H9 (cell line): ENCODE measurements at regions not wholly inside any gene's neighbourhood (a gene's known extent, or its start where the extent isn't known, plus 50 kb on each side); places are given as distances from the start of the nearest gene placed in this dataset.

Source experiments
- DNase-seq: peaks from one replicate; pipeline ENCODE4 v3.0.0-alpha.2; 2017
- H2AFZ ChIP-seq: one replicate; pipeline ENCODE4 v1.6.1; 2013; ENCODE audit warnings: mild to moderate bottlenecking, low read length, control low read depth, moderate library complexity
- H2AK5ac ChIP-seq: 2 replicates; pipeline ENCODE4 v1.6.1; 2013; ENCODE audit warnings: low read length, control low read depth, mixed read lengths; ENCODE audit not compliant: insufficient read length
- H2BK120ac ChIP-seq: one replicate; pipeline ENCODE4 v1.6.1; 2013; ENCODE audit warnings: low read depth, mild to moderate bottlenecking, low read length, control low read depth, inconsistent platforms; ENCODE audit not compliant: poor library complexity, severe bottlenecking
- H2BK12ac ChIP-seq: 2 replicates; pipeline ENCODE4 v1.6.1; 2013; ENCODE audit warnings: low read length, control low read depth, mixed read lengths, low read depth; ENCODE audit not compliant: insufficient read length
- H2BK15ac ChIP-seq: 2 replicates; pipeline ENCODE4 v1.6.1; 2013; ENCODE audit warnings: low read depth, low read length, control low read depth
- H2BK20ac ChIP-seq: one replicate; pipeline ENCODE4 v1.6.1; 2013; ENCODE audit warnings: low read depth, mild to moderate bottlenecking, low read length, control low read depth, inconsistent platforms; ENCODE audit not compliant: poor library complexity, severe bottlenecking
- H2BK5ac ChIP-seq: 2 replicates; pipeline ENCODE4 v1.6.1; 2013; ENCODE audit warnings: low read length, control low read depth, mixed read lengths; ENCODE audit not compliant: insufficient read length
- H3K14ac ChIP-seq: 2 replicates; pipeline ENCODE4 v1.6.1; 2013; ENCODE audit warnings: low read length, control low read depth; ENCODE audit not compliant: insufficient read depth
- H3K18ac ChIP-seq: 2 replicates; pipeline ENCODE4 v1.6.1; 2013; ENCODE audit warnings: low read depth, mild to moderate bottlenecking, mixed read lengths, low read length, control low read depth; ENCODE audit not compliant: insufficient read length
- H3K23ac ChIP-seq: 2 replicates; pipeline ENCODE4 v1.6.1; 2013; ENCODE audit warnings: low read length, control low read depth, mixed read lengths, low read depth; ENCODE audit not compliant: insufficient read length
- H3K23me2 ChIP-seq: 2 replicates; pipeline ENCODE4 v1.6.1; 2013; ENCODE audit warnings: low read depth, mild to moderate bottlenecking, mixed read lengths, low read length, control low read depth; ENCODE audit not compliant: insufficient read length, poor library complexity, severe bottlenecking
- H3K27ac ChIP-seq: 2 replicates; pipeline ENCODE4 v1.5.1; 2013; ENCODE audit warnings: low read length, control low read depth, mixed read lengths, low read depth; ENCODE audit not compliant: insufficient read length
- H3K27me3 ChIP-seq: 2 replicates; pipeline ENCODE4 v1.6.1; 2013; ENCODE audit warnings: low read length, control low read depth, inconsistent platforms; ENCODE audit not compliant: insufficient read depth
- H3K4ac ChIP-seq: 2 replicates; pipeline ENCODE4 v1.6.1; 2013; ENCODE audit warnings: low read depth, mild to moderate bottlenecking, control low read depth, inconsistent platforms, low read length, moderate library complexity
- H3K4me1 ChIP-seq: 2 replicates; pipeline ENCODE4 v1.6.1; 2013; ENCODE audit warnings: low read length, control low read depth, inconsistent platforms; ENCODE audit not compliant: insufficient read depth
- H3K4me2 ChIP-seq: 2 replicates; pipeline ENCODE4 v1.6.1; 2013; ENCODE audit warnings: low read length, control low read depth, mixed read lengths; ENCODE audit not compliant: insufficient read length, insufficient read depth
- H3K56ac ChIP-seq: 2 replicates; pipeline ENCODE4 v1.6.1; 2013; ENCODE audit warnings: low read depth, mild to moderate bottlenecking, mixed read lengths, low read length, control low read depth; ENCODE audit not compliant: insufficient read length
- H3K79me1 ChIP-seq: 2 replicates; pipeline ENCODE4 v1.6.1; 2013; ENCODE audit warnings: low read depth, mild to moderate bottlenecking, moderate library complexity, low read length, control low read depth, inconsistent platforms; ENCODE audit not compliant: insufficient read depth, poor library complexity, severe bottlenecking
- H3K79me2 ChIP-seq: 2 replicates; pipeline ENCODE4 v1.6.1; 2013; ENCODE audit warnings: low read length, control low read depth, inconsistent platforms; ENCODE audit not compliant: insufficient read depth
- H3K9ac ChIP-seq: 2 replicates; pipeline ENCODE4 v1.6.1; 2013; ENCODE audit warnings: low read length, control low read depth, mixed read lengths; ENCODE audit not compliant: insufficient read length; ENCODE audit errors: extremely low read depth
- H3K9me3 ChIP-seq: one replicate; pipeline ENCODE4 v1.6.1; 2013; ENCODE audit warnings: low read depth, low read length, inconsistent platforms; ENCODE audit not compliant: control insufficient read depth
- H3T11ph ChIP-seq: one replicate; pipeline ENCODE4 v1.6.1; 2013; ENCODE audit warnings: mild to moderate bottlenecking, low read length, control low read depth, inconsistent platforms
- H4K20me1 ChIP-seq: one replicate; pipeline ENCODE4 v1.6.1; 2013; ENCODE audit not compliant: control insufficient read depth, insufficient read length, insufficient read depth
- H4K5ac ChIP-seq: 2 replicates; pipeline ENCODE4 v1.6.1; 2013; ENCODE audit warnings: low read depth, mild to moderate bottlenecking, mixed read lengths, low read length, control low read depth; ENCODE audit not compliant: insufficient read length
- H4K8ac ChIP-seq: replicated peaks from 2 replicates; pipeline ENCODE4 v1.6.1; 2013; ENCODE audit warnings: low read length, control low read depth, mixed read lengths, low read depth; ENCODE audit not compliant: insufficient read length
- H4K91ac ChIP-seq: 2 replicates; pipeline ENCODE4 v1.6.1; 2013; ENCODE audit warnings: low read depth, mild to moderate bottlenecking, moderate library complexity, mixed read lengths, low read length, control low read depth; ENCODE audit not compliant: insufficient read length
- H3K27ac Mint-ChIP-seq, 3 experiments: 2 replicates in 2 of 3; 3 replicates in 1 of 3; pipeline ENCODE4 v1.8.0; 2020 to 2021; ENCODE audit warnings: mixed read lengths in 3 of 3, mild to moderate bottlenecking in 1 of 3, moderate library complexity in 1 of 3
- H3K27me3 Mint-ChIP-seq: 2 replicates; pipeline ENCODE4 v1.8.0; 2021; ENCODE audit warnings: low read depth, mild to moderate bottlenecking, moderate library complexity, mixed read lengths
- H3K36me3 Mint-ChIP-seq, 3 experiments: 2 replicates in 2 of 3; 3 replicates in 1 of 3; pipeline ENCODE4 v1.8.0; 2020 to 2021; ENCODE audit warnings: low read depth in 3 of 3, mixed read lengths in 3 of 3; ENCODE audit not compliant: insufficient read depth in 1 of 3
- H3K4me1 Mint-ChIP-seq, 2 experiments: 2 replicates each; pipeline ENCODE4 v1.8.0; 2020; ENCODE audit warnings: mixed read lengths in 2 of 2
- H3K4me3 Mint-ChIP-seq, 2 experiments: 2 replicates in 1 of 2; 3 replicates in 1 of 2; pipeline ENCODE4 v1.8.0; 2020 to 2021; ENCODE audit warnings: mild to moderate bottlenecking in 2 of 2, mixed read lengths in 2 of 2, moderate library complexity in 1 of 2
- H3K9me3 Mint-ChIP-seq, 2 experiments: 2 replicates in 1 of 2; 3 replicates in 1 of 2; pipeline ENCODE4 v1.8.0; 2020; ENCODE audit warnings: mild to moderate bottlenecking in 2 of 2, mixed read lengths in 2 of 2, moderate library complexity in 1 of 2
- WGBS: extraction: QIAGEN DNeasy Blood & Tissue Kit; methylation state at CpG from one replicate; pipeline ENCODE4 v1.1.7; 2013; ENCODE audit warnings: missing lambda C conversion rate, low lambda C conversion rate, mixed read lengths; ENCODE audit not compliant: insufficient read length; ENCODE audit errors: extremely low coverage; 5-methylcytosine and 5-hydroxymethylcytosine counted together
- TF ChIP-seq, protein P1 (sequence below): fragments of 200-600 bp; sonication (generic); conservative IDR thresholded peaks from 3 replicates; pipeline ENCODE4 v1.8.0; 2021; ENCODE audit warnings: antibody characterized with exemption, mild to moderate bottlenecking

- no peak overlapping the region for H2AK5ac ChIP-seq
- no CpG with 5 or more reads among the region's 6 CpGs for WGBS
- DNase-seq, result no peak
- H3K27me3 Mint-ChIP-seq, result peaks cover 18% of the 10 kb centered on the region
- H3K79me2 ChIP-seq, result no peaks in the 10 kb centered on the region
- H3T11ph ChIP-seq, result no peak overlapping the region
- H2BK5ac ChIP-seq, result no peak overlapping the region
- no peaks in the 10 kb centered on the region for H3K23me2 ChIP-seq
- H2AFZ ChIP-seq, result no peak overlapping the region
- H3K9me3 ChIP-seq, result no peaks in the 10 kb centered on the region
- H3K4ac ChIP-seq, result no peak overlapping the region
- H3K4me3 Mint-ChIP-seq, result no peak overlapping the region
- H3K56ac ChIP-seq, result no peak overlapping the region
- no peak overlapping the region for H3K14ac ChIP-seq
- H3K36me3 Mint-ChIP-seq, result peaks cover 0 to 10% (median 7%) of the 10 kb centered on the region in 3 experiments; a peak in 5 of 7 replicates
- no peaks in the 10 kb centered on the region for H4K20me1 ChIP-seq
- no peak overlapping the region for H2BK12ac ChIP-seq
- H4K8ac ChIP-seq, result no peak overlapping the region
- H2BK15ac ChIP-seq, result no peak overlapping the region
- H2BK20ac ChIP-seq, result no peak overlapping the region
- TF ChIP-seq, protein P1, sequence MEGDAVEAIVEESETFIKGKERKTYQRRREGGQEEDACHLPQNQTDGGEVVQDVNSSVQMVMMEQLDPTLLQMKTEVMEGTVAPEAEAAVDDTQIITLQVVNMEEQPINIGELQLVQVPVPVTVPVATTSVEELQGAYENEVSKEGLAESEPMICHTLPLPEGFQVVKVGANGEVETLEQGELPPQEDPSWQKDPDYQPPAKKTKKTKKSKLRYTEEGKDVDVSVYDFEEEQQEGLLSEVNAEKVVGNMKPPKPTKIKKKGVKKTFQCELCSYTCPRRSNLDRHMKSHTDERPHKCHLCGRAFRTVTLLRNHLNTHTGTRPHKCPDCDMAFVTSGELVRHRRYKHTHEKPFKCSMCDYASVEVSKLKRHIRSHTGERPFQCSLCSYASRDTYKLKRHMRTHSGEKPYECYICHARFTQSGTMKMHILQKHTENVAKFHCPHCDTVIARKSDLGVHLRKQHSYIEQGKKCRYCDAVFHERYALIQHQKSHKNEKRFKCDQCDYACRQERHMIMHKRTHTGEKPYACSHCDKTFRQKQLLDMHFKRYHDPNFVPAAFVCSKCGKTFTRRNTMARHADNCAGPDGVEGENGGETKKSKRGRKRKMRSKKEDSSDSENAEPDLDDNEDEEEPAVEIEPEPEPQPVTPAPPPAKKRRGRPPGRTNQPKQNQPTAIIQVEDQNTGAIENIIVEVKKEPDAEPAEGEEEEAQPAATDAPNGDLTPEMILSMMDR, result no peak
- H3K79me1 ChIP-seq, result no peaks in the 10 kb centered on the region
- H3K27ac Mint-ChIP-seq, result no peak overlapping the region
- peaks cover 6 to 11% of the 10 kb centered on the region in 2 experiments for H3K4me1 Mint-ChIP-seq
- H4K91ac ChIP-seq, result no peak overlapping the region
- no peak overlapping the region for H2BK120ac ChIP-seq
- no peak overlapping the region for H3K4me2 ChIP-seq
- no peak overlapping the region for H3K27ac ChIP-seq
- H3K4me1 ChIP-seq, result no peaks in the 10 kb centered on the region
- H3K9ac ChIP-seq, result no peak overlapping the region
- H3K9me3 Mint-ChIP-seq, result peaks cover 5 to 11% of the 10 kb centered on the region in 2 experiments; a peak in 3 of 5 replicates
- H4K5ac ChIP-seq, result no peak overlapping the region
- H3K27me3 ChIP-seq, result no peaks in the 10 kb centered on the region
- H3K18ac ChIP-seq, result no peak overlapping the region
- no peak overlapping the region for H3K23ac ChIP-seq
Measured at GRCh38 chr16:86211800-86212199, 298.5 kb upstream of the FOXF1 start.
